Transverse colon (tissue), 4 donors: ENCODE measurements at regions not wholly inside any gene's neighbourhood (a gene's known extent, or its start where the extent isn't known, plus 50 kb on each side); places are given as distances from the start of the nearest gene placed in this dataset.
"Not testable (repeated sequence)": the region's sequence is repeated elsewhere in the genome, so short reads cannot be mapped to it uniquely, and the experiment has no call there.

Experiments
- DNase-seq: peaks from one replicate; pipeline ENCODE4 v3.0.0-alpha.2; 2019
- H3K27ac ChIP-seq, 4 donors: fragments of 200-600 bp; sonication (generic); 2 replicates each; pipeline ENCODE4 v1.5.1; 2016 to 2018; ENCODE audit warnings: inconsistent platforms in 4 of 4
- H3K27me3 ChIP-seq: fragments of 200-600 bp; sonication (generic); 2 replicates; pipeline ENCODE4 v1.5.1; 2017; ENCODE audit warnings: inconsistent platforms
- H3K36me3 ChIP-seq, 4 donors: fragments of 200-600 bp; sonication (generic); 2 replicates each; pipeline ENCODE4 v1.5.1; 2017 to 2019; ENCODE audit warnings: inconsistent platforms in 4 of 4
- H3K4me1 ChIP-seq, 4 donors: fragments of 200-600 bp; sonication (generic); 2 replicates each; pipeline ENCODE4 v1.5.1; 2017 to 2020; ENCODE audit warnings: inconsistent platforms in 4 of 4
- H3K4me3 ChIP-seq, 4 donors: fragments of 200-600 bp; sonication (generic); 1 replicate in 1 of 4; 2 replicates in 3 of 4; pipeline versions ENCODE4 v1.5.1 to v1.6.1; 2017 to 2019; ENCODE audit warnings: inconsistent platforms in 4 of 4
- H3K9me3 ChIP-seq, 2 donors: fragments of 200-600 bp; sonication (generic); 2 replicates each; pipeline ENCODE4 v1.5.1; 2017 to 2019; ENCODE audit warnings: inconsistent platforms in 2 of 2
- CTCF ChIP-seq, 5 experiments: fragments of 200-600 bp in 3 of 5; fragments of 450-650 bp in 2 of 5; sonication (generic) in 3 of 5; IDR thresholded peaks; 1 replicate in 2 of 5; 2 replicates in 3 of 5; pipeline ENCODE4 v1.5.1; 2016 to 2017; ENCODE audit warnings: antibody characterized with exemption in 5 of 5, inconsistent platforms in 3 of 5, mild to moderate bottlenecking in 2 of 5, moderate library complexity in 1 of 5
- EP300 ChIP-seq: sonication (generic); formaldehyde crosslinking; IDR thresholded peaks from one replicate; pipeline ENCODE4 v1.6.1; 2017; ENCODE audit warnings: antibody characterized with exemption, low read depth
- POLR2A ChIP-seq: fragments of 450-650 bp; IDR thresholded peaks from one replicate; pipeline ENCODE4 v1.6.1; 2016; ENCODE audit warnings: antibody characterized with exemption, mild to moderate bottlenecking, moderate library complexity
- POLR2AphosphoS5 ChIP-seq, 3 donors: sonication (generic); formaldehyde crosslinking; IDR thresholded peaks; one replicate each; pipeline ENCODE4 v1.6.1; 2016; ENCODE audit warnings: antibody characterized with exemption in 3 of 3
- WGBS, 2 donors: methylation state at CpG; one replicate each; pipeline ENCODE4 v1.1.5; 2018; ENCODE audit warnings: low coverage in 1 of 2; 5-methylcytosine and 5-hydroxymethylcytosine counted together
- in situ Hi-C, 4 donors: fragments of 200-750 bp; cut with MboI; loops; one replicate each; pipeline versions ENCODE4 v1.15.0 to v1.15.1; 2017; ENCODE audit warnings: low sequenced_read_pairs in 3 of 4, low pct_ligation_motif_present in 1 of 4, low pct_unique_long_range_greater_than_20kb in 1 of 4
- intact Hi-C: fragments of 100-400 bp; cut with DNase I; formaldehyde crosslinking; loops from one replicate; pipeline ENCODE4 v1.15.1; 2023; ENCODE audit warnings: low total_unique reads

GRCh38 chr18:30683836-30684235 is 358.7 kb downstream of the DSC3 start:
- Histone ChIP-seq H3K36me3 (no peaks in the 10 kb centered on the region), H3K9me3 (no peaks in the 10 kb centered on the region), H3K27ac (no peak overlapping the region), H3K27me3 (no peaks in the 10 kb centered on the region), H3K4me3 (no peak overlapping the region), H3K4me1 (no peaks in the 10 kb centered on the region)
- 59 to 85% methylated on average over 2 of the region's 2 CpGs for WGBS, 2 donors
- TF ChIP-seq POLR2AphosphoS5 (IDR thresholded peaks at IDR 0.05) (no peak), CTCF (IDR thresholded peaks at IDR 0.05) (no peak), POLR2A (no peak), EP300 (no peak)
- intact Hi-C loops (no loop called here), in situ Hi-C loops (no loop called here)
- DNase-seq: no peak

- in situ Hi-C loops: no loop called here
- intact Hi-C loops: no loop called here
- no peak for TF ChIP-seq POLR2AphosphoS5 (IDR thresholded peaks at IDR 0.05)
- TF ChIP-seq CTCF (IDR thresholded peaks at IDR 0.05): no peak
- TF ChIP-seq POLR2A: no peak
- no peak for TF ChIP-seq EP300
- peak overlapping the region in 3 of 4 donors; percentile 16 to 41 (median 17) for H3K27ac ChIP-seq
- no peaks in the 10 kb centered on the region for H3K4me1 ChIP-seq
- no peaks in the 10 kb centered on the region for H3K27me3 ChIP-seq
- H3K36me3 ChIP-seq: no peaks in the 10 kb centered on the region
- no peak overlapping the region for H3K4me3 ChIP-seq
- no peaks in the 10 kb centered on the region for H3K9me3 ChIP-seq
- WGBS, 2 donors: 30 to 50% methylated on average over 1 of the region's 1 CpG
- no peak for DNase-seq
Observed at GRCh38 chr18:30682672-30683071, 359.9 kb downstream of the DSC3 start.

- no peak for DNase-seq
- Histone ChIP-seq H3K4me3 (no peak overlapping the region), H3K36me3 (no peaks in the 10 kb centered on the region), H3K27me3 (no peaks in the 10 kb centered on the region), H3K9me3 (no peaks in the 10 kb centered on the region), H3K4me1 (no peaks in the 10 kb centered on the region), H3K27ac (no peak overlapping the region)
- in situ Hi-C loops (no loop called here), intact Hi-C loops (no loop called here)
- 75 to 85% methylated on average over 5 of the region's 5 CpGs for WGBS, 2 donors
- TF ChIP-seq POLR2AphosphoS5 (IDR thresholded peaks at IDR 0.05): no peak
- TF ChIP-seq CTCF (IDR thresholded peaks at IDR 0.05): no peak
- no peak for TF ChIP-seq POLR2A
- TF ChIP-seq EP300: no peak
Observed at GRCh38 chr18:30679285-30679930, 363.1 kb downstream of the DSC3 start.

GRCh38 chr18:30677813-30678212 is 364.7 kb downstream of the DSC3 start:
- in situ Hi-C loops, H3K9me3 ChIP-seq, H3K27ac ChIP-seq, intact Hi-C loops, H3K27me3 ChIP-seq, H3K4me1 ChIP-seq, DNase-seq, H3K4me3 ChIP-seq, H3K36me3 ChIP-seq: not testable (repeated sequence)
- WGBS, 2 donors: 83% methylated on average over 5 of the region's 5 CpGs; no CpG with 5 or more reads in 1 of the 2 donors

GRCh38 chr18:30676053-30676480 is 366.5 kb downstream of the DSC3 start:
- TF ChIP-seq CTCF (IDR thresholded peaks at IDR 0.05): no peak
- no peak for TF ChIP-seq EP300
- no peak for TF ChIP-seq POLR2A
- TF ChIP-seq POLR2AphosphoS5 (IDR thresholded peaks at IDR 0.05): no peak
- Histone ChIP-seq H3K27me3 (no peaks in the 10 kb centered on the region), H3K4me3 (no peak overlapping the region), H3K9me3 (no peaks in the 10 kb centered on the region), H3K27ac (no peak overlapping the region), H3K36me3 (no peaks in the 10 kb centered on the region), H3K4me1 (no peaks in the 10 kb centered on the region)
- 16 to 30% methylated on average over 4 of the region's 4 CpGs for WGBS, 2 donors
- no peak for DNase-seq
- intact Hi-C loops: no loop called here
- in situ Hi-C loops: no loop called here
